ENCODE measurements at regions not wholly inside any gene's neighbourhood (a gene's known extent, or its start where the extent isn't known, plus 50 kb on each side); places are given as distances from the start of the nearest gene placed in this dataset.
"Not testable (repeated sequence)": the region's sequence is repeated elsewhere in the genome, so short reads cannot be mapped to it uniquely, and the experiment has no call there.

DNA sequence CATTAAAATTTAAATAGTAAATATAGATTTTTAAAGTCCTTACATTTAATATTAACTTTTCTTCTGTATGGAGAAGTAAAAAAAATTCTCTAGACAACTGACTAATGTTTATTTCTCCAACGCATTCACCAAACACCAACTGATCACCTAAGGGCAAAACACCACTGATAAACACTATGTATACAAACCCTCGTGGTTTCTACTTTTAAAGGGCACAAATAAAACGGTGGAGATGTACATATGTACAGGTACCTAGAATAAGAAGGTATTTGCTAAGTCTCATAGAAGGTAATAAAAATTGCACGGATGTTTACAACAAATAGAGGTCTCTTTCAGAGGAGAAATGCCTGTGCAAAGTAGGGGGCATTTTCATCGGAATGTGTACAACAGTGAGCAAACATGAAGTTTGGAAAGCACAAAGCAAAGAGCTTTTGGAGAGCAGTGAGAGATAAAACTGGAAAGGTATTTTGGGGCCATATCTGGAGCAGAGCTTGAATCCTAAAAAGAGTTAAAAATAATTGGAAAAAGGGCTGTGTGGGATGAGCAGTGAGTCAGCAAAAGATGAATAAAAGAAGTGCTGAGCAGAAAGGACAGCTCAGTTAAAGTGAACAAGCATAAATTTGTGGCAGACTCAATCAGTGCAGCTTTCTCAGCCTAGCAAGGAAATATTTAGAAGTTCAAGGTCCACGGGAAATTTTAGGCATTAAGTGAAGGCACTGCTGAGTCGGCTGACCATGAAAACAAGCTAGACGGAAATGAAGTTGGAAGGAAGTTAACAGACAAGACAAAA lies 160.0 kb downstream of the TMEM161B start:
- Histone ChIP-seq H3K36me3 (no peaks in the 10 kb centered on the region), H3K27me3 (no peaks in the 10 kb centered on the region; the same call in 1 of the 2 replicates), H3K4me3 (no peak overlapping the region), H3K9me3 (no peaks in the 10 kb centered on the region)
- no peak for DNase-seq

DNA sequence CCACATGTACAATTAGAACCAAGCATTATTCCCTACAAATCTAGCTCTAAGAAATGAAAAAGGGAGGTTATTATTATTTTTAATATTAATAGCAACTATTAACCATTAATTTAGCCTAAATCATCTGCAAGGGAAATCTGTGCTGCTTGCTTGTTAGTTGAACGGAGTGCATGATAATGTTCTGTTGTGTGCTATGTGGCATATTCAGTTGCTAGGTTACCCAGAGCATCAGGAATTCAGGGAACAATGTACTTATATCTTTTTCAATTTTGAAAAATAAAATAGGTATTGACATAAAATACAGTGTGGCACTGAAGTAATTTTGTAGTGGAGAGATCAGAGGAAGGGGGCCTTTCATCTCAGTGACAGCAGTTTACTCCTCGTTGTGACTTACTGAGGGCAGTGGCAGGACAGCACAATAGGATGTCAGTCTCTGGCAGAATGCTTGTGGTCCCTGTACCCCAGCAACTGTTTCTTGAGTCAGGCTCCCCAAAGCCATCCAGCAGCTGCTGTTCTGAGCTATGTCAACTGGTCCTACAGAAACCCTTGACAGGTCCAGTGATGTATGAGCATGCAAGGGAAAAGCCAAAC lies 173.6 kb downstream of the TMEM161B start:
- H3K36me3 ChIP-seq, result no peaks in the 10 kb centered on the region
- no peak overlapping the region for H3K4me3 ChIP-seq
- no peaks in the 10 kb centered on the region for H3K9me3 ChIP-seq
- peaks cover 3% of the 10 kb centered on the region; the same call in 1 of the 2 replicates for H3K27me3 ChIP-seq
- no peak for DNase-seq

DNA sequence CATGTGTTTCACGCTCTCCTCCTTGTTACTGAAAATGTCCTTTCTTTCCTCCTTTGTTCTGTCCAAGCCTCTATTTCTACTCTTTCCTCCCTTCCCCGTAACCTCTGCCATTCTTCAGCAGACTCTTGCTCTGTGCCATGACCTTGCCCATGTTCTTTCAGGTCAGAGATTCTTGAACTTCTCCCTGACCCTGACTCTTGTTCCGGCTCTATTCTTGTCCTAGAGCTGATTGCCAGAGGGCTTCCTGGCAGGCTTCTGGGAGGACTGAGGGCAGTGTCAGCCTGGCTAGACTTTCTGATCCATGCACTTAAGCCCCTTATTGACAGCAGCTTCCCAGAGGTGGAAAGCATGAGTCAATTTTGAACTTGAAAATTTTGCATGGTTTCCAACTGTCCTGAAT lies 174.2 kb downstream of the TMEM161B start:
- Histone ChIP-seq H3K36me3 (no peaks in the 10 kb centered on the region), H3K9me3 (no peaks in the 10 kb centered on the region), H3K4me3 (no peak overlapping the region), H3K27me3 (peaks cover 3% of the 10 kb centered on the region; the same call in 1 of the 2 replicates)
- DNase-seq, result no peak

DNA sequence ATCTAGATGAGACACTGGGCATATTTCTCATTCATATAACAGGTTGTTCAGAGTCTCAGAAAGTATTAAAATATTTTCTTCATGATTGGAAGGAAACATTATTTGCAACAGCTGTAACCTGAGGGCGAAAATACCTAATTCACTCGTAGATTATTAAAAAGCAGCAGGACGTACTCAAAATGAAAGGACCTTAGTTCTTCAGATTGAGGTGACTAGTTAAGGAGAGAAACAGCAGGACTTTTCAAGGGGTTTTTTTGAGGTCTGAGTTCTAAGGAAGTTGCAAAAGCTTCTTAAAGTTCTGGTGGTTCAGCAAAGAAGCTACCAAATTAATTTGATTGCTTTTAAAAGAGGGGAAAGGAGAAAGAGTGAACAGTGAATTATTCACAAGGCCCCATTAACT lies 174.9 kb downstream of the TMEM161B start:
- no peak for DNase-seq

DNA sequence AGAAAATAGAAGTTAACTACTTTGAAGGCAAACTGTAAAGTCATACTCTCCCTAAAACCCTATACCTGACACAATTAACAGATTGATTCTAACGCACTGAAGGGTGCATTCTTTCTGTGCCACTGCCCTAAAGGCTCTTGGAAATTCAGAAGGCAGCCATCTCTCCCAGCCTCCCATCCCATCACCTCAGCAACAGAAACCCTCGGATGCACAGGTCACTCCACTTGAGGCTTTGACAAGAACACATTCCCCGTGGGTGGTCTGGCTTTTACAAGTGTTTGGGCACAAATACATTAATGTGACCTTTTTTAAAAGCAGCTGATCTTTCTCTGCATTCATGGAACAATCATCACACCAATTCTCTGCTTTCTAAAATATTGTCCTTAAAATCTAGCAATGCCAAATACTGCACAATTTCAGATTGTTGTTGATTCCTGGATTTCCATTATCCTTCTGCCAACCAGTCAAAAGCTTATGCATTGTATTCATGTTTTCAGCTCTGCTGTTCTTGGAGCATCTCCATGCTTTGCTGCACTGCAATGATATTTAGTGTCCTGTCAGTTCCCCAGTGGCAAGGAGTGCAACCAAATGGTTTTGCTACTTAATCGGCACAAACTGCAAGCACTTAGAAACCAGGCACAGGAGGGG lies 175.6 kb downstream of the TMEM161B start:
- no peak for DNase-seq
- H3K36me3 ChIP-seq, result no peaks in the 10 kb centered on the region
- no peaks in the 10 kb centered on the region for H3K9me3 ChIP-seq
- H3K27me3 ChIP-seq, result peaks cover 3% of the 10 kb centered on the region; the same call in 1 of the 2 replicates
- H3K4me3 ChIP-seq, result no peak overlapping the region

More for the DNA sequence above, 174.9 kb downstream of the TMEM161B start:
- Histone ChIP-seq H3K36me3 (no peaks in the 10 kb centered on the region), H3K4me3 (no peak overlapping the region), H3K27me3 (peaks cover 3% of the 10 kb centered on the region; the same call in 1 of the 2 replicates), H3K9me3 (no peaks in the 10 kb centered on the region)

DNA sequence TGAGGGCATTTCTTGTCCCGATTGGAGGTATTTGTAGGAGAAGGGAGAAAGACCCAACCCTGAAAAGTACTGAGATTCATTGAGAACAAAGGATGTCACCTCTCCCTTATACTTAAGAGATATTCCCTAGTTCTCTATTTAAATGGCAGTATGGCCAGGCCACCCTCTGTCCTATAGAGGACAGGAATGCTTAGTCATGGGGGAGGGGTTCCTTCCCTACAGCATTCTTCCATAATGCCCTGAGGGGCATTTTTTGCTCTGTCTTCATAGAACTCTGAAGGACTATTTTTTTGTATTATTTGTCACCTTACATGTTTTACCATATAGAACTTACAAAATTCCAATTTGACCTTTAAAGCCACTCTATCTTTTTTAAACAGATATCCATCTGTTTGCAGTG lies 176.3 kb downstream of the TMEM161B start:
- Histone ChIP-seq H3K9me3 (no peaks in the 10 kb centered on the region), H3K4me3 (no peak overlapping the region), H3K27me3 (peaks cover 3% of the 10 kb centered on the region; the same call in 1 of the 2 replicates), H3K36me3 (no peaks in the 10 kb centered on the region)
- DNase-seq, result no peak

DNA sequence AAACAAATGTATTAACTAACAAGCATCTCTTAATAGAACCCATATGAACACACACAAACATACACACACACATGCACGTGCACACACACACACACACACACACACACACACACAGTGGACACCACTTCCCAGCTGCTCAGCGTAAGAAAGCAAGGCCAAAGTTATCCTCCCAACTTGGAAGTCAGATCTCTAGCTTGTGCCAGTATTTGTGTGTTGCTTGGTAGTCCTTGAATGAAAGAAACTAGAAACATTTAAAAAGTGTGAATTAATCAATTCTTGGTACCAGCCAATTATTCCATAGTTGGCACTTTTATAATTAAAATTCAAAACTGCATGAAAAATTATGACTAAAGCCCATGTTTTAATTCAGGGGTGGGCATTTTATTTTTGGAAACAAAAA lies 178.1 kb downstream of the TMEM161B start:
- Histone ChIP-seq H3K9me3 (no peaks in the 10 kb centered on the region), H3K36me3 (no peaks in the 10 kb centered on the region), H3K4me3 (no peak overlapping the region), H3K27me3 (peaks cover 3% of the 10 kb centered on the region; the same call in 1 of the 2 replicates)
- DNase-seq, result no peak

DNA sequence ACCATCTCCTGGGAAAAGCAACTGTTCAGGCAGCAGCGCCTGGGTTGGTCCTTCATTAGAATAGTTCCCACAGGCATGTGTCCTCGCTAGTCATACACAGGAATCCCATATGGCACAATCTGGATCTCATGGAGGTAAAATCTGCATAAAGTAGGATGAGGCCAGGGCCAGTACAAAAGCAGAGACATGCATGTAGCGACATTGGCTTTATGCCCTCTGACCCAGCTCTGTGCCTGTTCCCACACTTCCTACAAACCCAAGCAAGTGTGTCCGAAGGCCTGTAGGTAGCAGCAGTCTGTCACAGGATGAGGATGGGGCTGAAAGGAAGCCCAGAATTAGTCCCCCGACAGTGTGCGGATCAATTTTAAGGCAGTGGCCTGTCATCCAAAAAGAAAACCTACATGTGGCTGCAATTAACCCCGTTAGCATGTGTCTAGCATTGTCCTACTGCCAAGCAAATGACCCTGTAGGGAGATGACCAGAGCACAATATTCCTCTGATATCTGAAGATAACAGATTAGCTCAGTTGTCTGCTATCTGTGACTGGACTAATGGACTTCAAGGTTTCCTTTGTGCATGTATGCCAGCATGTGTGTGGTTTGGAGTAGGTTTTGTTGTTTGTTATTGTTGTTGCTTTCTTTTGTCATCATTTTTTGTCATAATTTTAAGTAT lies 178.8 kb downstream of the TMEM161B start:
- Histone ChIP-seq H3K27me3 (peaks cover 4% of the 10 kb centered on the region), H3K36me3 (no peaks in the 10 kb centered on the region), H3K4me3 (no peak overlapping the region), H3K9me3 (no peaks in the 10 kb centered on the region)
- no peak for DNase-seq

DNA sequence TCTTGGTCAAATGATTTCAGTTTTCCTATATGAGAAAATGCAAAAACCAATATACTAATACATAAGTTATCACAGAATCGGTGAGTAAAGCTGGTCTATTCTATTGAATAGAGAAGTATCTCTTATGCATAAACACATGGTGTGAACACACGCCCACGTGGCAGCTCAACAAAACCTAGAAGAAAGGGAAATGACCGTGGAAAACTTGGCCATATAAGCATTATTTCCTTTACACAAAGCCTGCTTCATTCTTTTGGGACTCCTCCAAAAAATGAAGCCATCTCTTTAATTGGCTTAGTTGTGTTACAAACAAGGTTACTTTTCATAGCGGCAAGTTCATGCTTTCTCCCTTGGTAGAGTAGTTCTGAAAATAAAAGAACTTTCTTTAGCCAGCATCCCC lies 183.2 kb downstream of the TMEM161B start:
- DNase-seq, result no peak
- Histone ChIP-seq H3K4me3 (no peak overlapping the region), H3K9me3 (no peaks in the 10 kb centered on the region), H3K27me3 (peaks cover 2% of the 10 kb centered on the region; the same call in 1 of the 2 replicates), H3K36me3 (no peaks in the 10 kb centered on the region)

DNA sequence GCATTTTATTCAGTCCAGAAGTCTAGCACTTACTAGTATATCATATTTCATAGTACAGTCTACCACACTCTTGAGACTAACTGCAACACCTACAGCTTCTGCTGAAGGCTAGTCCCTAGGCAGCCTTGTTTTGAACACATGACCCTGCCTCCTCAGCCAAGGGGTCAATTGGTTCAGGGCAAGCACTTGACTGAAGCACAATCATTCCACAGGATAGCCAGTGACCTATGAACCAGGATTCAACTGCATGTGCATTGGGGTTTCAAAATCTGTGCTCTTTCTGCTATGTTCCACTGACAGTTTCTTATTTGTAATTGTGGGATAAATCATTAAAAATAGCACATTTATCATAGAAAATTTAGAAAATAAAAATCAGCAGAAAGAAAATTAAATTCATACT lies 186.8 kb downstream of the TMEM161B start:
- no peak for DNase-seq
- H3K4me3 ChIP-seq, result no peak overlapping the region
- peaks cover 2% of the 10 kb centered on the region; the same call in 1 of the 2 replicates for H3K27me3 ChIP-seq
- H3K9me3 ChIP-seq, result no peaks in the 10 kb centered on the region; the same call in 1 of the 2 replicates
- no peaks in the 10 kb centered on the region for H3K36me3 ChIP-seq

DNA sequence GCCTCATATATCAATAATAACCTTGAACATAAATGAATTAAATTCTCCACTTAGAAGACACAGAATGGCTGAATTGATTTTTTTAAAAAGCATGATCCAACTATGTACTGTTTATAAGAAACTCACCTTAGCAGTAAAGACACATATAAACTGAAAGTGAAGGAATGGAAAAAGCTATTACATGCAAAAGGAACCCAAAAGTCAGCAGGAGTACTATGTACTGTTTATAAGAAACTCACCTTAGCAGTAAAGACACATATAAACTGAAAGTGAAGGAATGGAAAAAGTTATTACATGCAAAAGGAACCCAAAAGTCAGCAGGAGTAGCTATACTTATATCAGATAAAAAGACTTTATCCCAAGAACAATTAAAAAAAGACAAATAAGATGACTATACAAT lies 204.8 kb downstream of the TMEM161B start:
- no peak for DNase-seq
- no peaks in the 10 kb centered on the region for H3K36me3 ChIP-seq
- H3K9me3 ChIP-seq, result no peaks in the 10 kb centered on the region
- no peak overlapping the region for H3K4me3 ChIP-seq
- H3K27me3 ChIP-seq, result no peaks in the 10 kb centered on the region

DNA sequence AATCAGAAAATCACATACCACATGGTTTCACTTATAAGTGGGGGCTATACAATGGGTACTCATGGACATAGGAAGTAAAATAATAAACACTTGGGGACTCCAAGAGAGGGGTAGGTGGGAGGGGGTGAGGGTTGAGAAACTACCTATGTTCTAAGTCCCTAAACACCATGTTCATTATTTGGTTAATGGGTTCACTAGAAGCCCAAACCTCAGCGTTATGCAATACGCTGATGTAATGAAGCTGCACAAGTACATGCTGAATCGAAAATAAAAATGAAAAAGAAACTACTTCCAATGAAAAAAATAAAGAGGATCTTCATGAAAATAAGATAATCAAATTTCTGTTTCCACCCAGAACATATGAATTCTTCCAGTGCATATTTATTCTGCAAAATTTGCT lies 208.5 kb downstream of the TMEM161B start:
- H3K4me3 ChIP-seq, result no peak overlapping the region
- H3K27me3 ChIP-seq, result no peaks in the 10 kb centered on the region
- no peaks in the 10 kb centered on the region for H3K36me3 ChIP-seq
- H3K9me3 ChIP-seq, result no peaks in the 10 kb centered on the region
- DNase-seq, result no peak

DNA sequence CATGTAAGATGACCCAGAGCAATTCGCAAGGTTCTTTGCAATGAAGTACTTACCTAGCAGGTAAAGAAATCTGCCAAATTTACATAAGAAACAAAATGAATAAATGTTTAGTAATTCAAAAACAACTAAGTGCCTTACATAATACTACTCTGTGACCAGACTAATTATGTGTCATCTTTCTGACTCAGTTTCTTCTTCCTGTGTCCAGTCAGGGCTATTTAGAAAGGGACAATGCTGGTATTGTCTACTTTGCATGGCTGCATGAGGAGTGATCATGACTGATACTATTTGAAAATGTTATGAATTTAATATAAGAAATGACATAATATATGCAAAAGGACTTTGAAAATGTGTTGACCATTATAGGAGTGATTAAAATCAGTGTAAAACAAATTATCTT lies 210.0 kb downstream of the TMEM161B start:
- no peak overlapping the region for H3K4me3 ChIP-seq
- no peak for DNase-seq
- H3K36me3 ChIP-seq, result no peaks in the 10 kb centered on the region
- no peaks in the 10 kb centered on the region for H3K9me3 ChIP-seq
- no peaks in the 10 kb centered on the region for H3K27me3 ChIP-seq

DNA sequence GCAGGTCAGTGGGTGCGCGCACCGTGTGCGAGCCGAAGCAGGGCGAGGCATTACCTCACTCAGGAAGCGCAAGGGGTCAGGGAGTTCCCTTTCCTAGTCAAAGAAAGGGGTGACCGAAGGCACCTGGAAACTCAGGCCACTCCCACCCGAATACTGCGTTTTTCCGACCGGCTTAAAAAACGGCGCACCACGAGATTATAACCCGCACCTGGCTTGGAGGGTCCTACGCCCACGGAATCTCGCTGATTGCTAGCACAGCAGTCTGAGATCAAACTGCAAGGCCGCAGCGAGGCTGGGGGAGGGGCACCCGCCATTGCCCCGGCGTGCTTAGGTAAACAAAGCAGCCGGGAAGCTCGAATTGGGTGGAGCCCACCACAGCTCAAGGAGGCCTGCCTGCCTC lies 216.2 kb downstream of the TMEM161B start:
- not testable (repeated sequence) for H3K36me3 ChIP-seq, DNase-seq, H3K4me3 ChIP-seq, H3K27me3 ChIP-seq, H3K9me3 ChIP-seq

DNA sequence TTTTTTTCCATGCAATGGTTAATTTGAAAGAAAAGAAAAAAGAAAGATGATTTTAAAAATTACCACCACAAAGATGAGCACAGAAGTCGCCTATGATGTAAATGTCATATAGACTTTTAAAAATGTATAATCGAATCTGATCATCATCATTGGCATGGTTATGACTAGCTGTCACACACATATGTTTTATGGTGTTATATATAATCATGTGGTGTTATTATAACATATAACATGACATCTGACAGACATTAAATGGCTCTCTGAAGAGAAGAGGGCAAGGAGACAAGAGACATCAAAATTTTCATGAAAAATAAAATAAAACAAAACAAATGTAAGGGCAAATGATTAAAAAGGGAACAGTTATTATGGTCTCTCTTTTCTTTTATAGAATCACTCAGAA lies 217.5 kb downstream of the TMEM161B start:
- Histone ChIP-seq H3K27me3 (no peaks in the 10 kb centered on the region; the same call in 1 of the 2 replicates), H3K4me3 (no peak overlapping the region), H3K9me3 (no peaks in the 10 kb centered on the region), H3K36me3 (no peaks in the 10 kb centered on the region)
- DNase-seq, result no peak

DNA sequence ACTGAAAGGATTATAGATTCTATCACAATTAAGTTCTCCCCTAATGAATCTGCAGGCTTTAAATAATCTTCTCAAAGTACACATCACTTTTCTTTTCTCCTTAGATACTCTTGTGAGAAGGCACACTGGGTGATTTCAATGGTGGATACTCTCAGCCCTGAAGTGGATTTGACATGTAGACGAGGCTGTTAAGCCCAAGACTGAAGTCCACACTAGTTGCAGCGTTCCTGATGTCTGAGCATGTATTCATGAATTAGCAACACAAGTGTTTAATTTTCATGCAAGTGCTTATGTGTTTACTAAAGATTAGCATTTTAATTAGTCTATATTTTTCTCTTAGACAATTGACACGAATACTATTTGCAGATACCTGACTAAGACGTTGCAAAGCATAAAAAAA lies 218.9 kb downstream of the TMEM161B start:
- H3K9me3 ChIP-seq, result no peaks in the 10 kb centered on the region
- H3K4me3 ChIP-seq, result no peak overlapping the region
- H3K36me3 ChIP-seq, result no peaks in the 10 kb centered on the region
- DNase-seq, result no peak
- no peaks in the 10 kb centered on the region; the same call in 1 of the 2 replicates for H3K27me3 ChIP-seq

DNA sequence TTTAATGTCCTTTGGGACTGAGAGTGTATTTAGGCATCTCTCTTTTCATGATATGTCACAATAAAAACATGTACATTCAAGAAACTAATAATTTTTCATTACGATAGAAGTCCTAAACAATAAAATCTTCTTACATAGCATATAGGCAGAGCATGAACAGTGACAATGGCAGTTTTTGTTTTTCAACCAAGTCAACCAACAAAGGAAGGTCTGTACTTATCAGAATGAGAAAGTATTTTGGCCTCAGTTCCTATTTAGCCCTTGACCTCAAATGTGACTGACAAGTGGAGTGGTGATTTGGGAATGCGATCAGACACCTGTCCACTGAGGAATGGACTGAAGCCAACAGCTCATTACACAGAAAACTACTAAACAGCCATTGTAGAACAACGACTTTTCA lies 219.5 kb downstream of the TMEM161B start:
- no peak for DNase-seq
- no peaks in the 10 kb centered on the region; the same call in 1 of the 2 replicates for H3K27me3 ChIP-seq
- no peaks in the 10 kb centered on the region for H3K36me3 ChIP-seq
- H3K9me3 ChIP-seq, result no peaks in the 10 kb centered on the region
- H3K4me3 ChIP-seq, result no peak overlapping the region

Data from MG63 (cell line).